A549 (cell line): ENCODE measurements at regions not wholly inside any gene's neighbourhood (a gene's known extent, or its start where the extent isn't known, plus 50 kb on each side); places are given as distances from the start of the nearest gene placed in this dataset.

Experiments
- ATAC-seq, 2 experiments: fragments of 200-7000 bp in 1 of 2; fragments of >200 bp in 1 of 2; cut with Nextera tagmentation in 1 of 2; cut with Tn5 transposase in 1 of 2; 3 replicates each; pipeline versions ENCODE4 v1.8.0 to v1.9.1; 2018 to 2020; ENCODE audit warnings: mild to moderate bottlenecking in 1 of 2, moderate library complexity in 1 of 2
- CTCF ChIA-PET: fragments of 300-600 bp; sonication (Branson Sonifier 250); formaldehyde crosslinking; extraction: SDS; loops from one replicate; lab custom pipeline; 2021; ENCODE audit warnings: antibody characterized with exemption, inconsistent platforms; lab: Yijun Ruan, JAX
- POLR2A ChIA-PET: fragments of 350-600 bp; formaldehyde crosslinking; extraction: SDS; loops from one replicate; lab custom pipeline; 2021; ENCODE audit warnings: antibody characterized with exemption, inconsistent platforms; lab: Yijun Ruan, JAX
- DNase-seq, 2 experiments: peaks; one replicate each; pipeline versions ENCODE4 v3.0.0 to v3.0.0-alpha.2; 2011 to 2016; ENCODE audit warnings: low read depth in 1 of 2, low spot score in 1 of 2
- FAIRE-seq: peaks from 2 replicates; lab custom pipeline; 2011; peaks lifted over from hg19 to GRCh38; lab: Jason Lieb, UNC
- H3K27ac ChIP-seq, 2 experiments: fragments of >200 bp; sonication (Bioruptor Twin); formaldehyde crosslinking; 3 replicates each; pipeline ENCODE4 v1.5.1; 2016 to 2017
- H3K4me1 ChIP-seq: fragments of >200 bp; sonication (Bioruptor Twin); formaldehyde crosslinking; 3 replicates; pipeline ENCODE4 v1.6.1; 2016
- H3K4me2 ChIP-seq: fragments of >200 bp; sonication (Bioruptor Twin); formaldehyde crosslinking; 3 replicates; pipeline ENCODE4 v1.6.1; 2016
- H3K4me3 ChIP-seq: fragments of >200 bp; sonication (Bioruptor Twin); formaldehyde crosslinking; 3 replicates; pipeline ENCODE4 v1.5.1; 2016
- H3K9me3 ChIP-seq: fragments of >200 bp; sonication (Bioruptor Twin); formaldehyde crosslinking; 3 replicates; pipeline ENCODE4 v1.6.1; 2016
- CBX8 ChIP-seq: fragments of 200-600 bp; sonication (generic); IDR thresholded peaks from 2 replicates; pipeline ENCODE4 v1.6.1; 2016
- CHD4 ChIP-seq: fragments of 200-600 bp; sonication (generic); IDR thresholded peaks from 2 replicates; pipeline ENCODE4 v1.6.1; 2016; ENCODE audit warnings: antibody characterized with exemption, mild to moderate bottlenecking, borderline replicate concordance
- EHF ChIP-seq: fragments of 250-450 bp; sonication (Bioruptor Pico); IDR thresholded peaks from 2 replicates; pipeline ENCODE4 v1.5.0; 2020; ENCODE audit warnings: mild to moderate bottlenecking
- EHMT2 ChIP-seq: fragments of 200-600 bp; sonication (generic); IDR thresholded peaks from 2 replicates; pipeline ENCODE4 v1.6.1; 2016; ENCODE audit warnings: antibody characterized with exemption, low read depth, mild to moderate bottlenecking, moderate library complexity
- ESRRA ChIP-seq: fragments of 150-350 bp; IDR thresholded peaks from 2 replicates; pipeline ENCODE4 v1.6.1; 2014; ENCODE audit warnings: mild to moderate bottlenecking, low read length, borderline replicate concordance
- FOSB ChIP-seq: fragments of 250-450 bp; sonication (Bioruptor Pico); IDR thresholded peaks from 2 replicates; pipeline ENCODE4 v1.5.0; 2020; ENCODE audit warnings: mild to moderate bottlenecking, moderate library complexity
- FOSL2 ChIP-seq, 2 experiments: fragments of 450-650 bp in 1 of 2; fragments of >200 bp in 1 of 2; sonication (Bioruptor Twin) in 1 of 2; formaldehyde crosslinking; IDR thresholded peaks; 2 replicates each; pipeline versions ENCODE4 v1.5.0 to v1.6.1; 2016 to 2020; ENCODE audit warnings: mild to moderate bottlenecking in 1 of 2, moderate library complexity in 1 of 2
- FOXS1 ChIP-seq: fragments of 250-450 bp; sonication (Bioruptor Pico); IDR thresholded peaks from 2 replicates; pipeline ENCODE4 v1.5.0; 2020; ENCODE audit warnings: mild to moderate bottlenecking, moderate library complexity
- GATA3 ChIP-seq: IDR thresholded peaks from 2 replicates; pipeline ENCODE4 v1.6.1; 2012; ENCODE audit warnings: borderline replicate concordance
- HES2 ChIP-seq: fragments of >200 bp; sonication (Bioruptor Twin); formaldehyde crosslinking; IDR thresholded peaks from 2 replicates; pipeline ENCODE4 v1.6.1; 2016
- HOXA7 ChIP-seq: fragments of 250-450 bp; sonication (Bioruptor Pico); IDR thresholded peaks from 2 replicates; pipeline ENCODE4 v1.5.0; 2020; ENCODE audit warnings: mild to moderate bottlenecking, moderate library complexity
- HOXB5 ChIP-seq: fragments of 250-450 bp; sonication (Bioruptor Pico); IDR thresholded peaks from 2 replicates; pipeline ENCODE4 v1.5.0; 2020; ENCODE audit warnings: mild to moderate bottlenecking, moderate library complexity
- KDM1A ChIP-seq: fragments of 200-600 bp; sonication (generic); IDR thresholded peaks from 2 replicates; pipeline ENCODE4 v1.6.1; 2016; ENCODE audit warnings: low read depth, mild to moderate bottlenecking
- MAFK ChIP-seq: fragments of 450-650 bp; IDR thresholded peaks from 2 replicates; pipeline ENCODE4 v1.6.1; 2014; ENCODE audit not compliant: partially characterized antibody
- NPAS2 ChIP-seq: fragments of 250-450 bp; sonication (Bioruptor Pico); IDR thresholded peaks from 2 replicates; pipeline ENCODE4 v1.8.0; 2022; ENCODE audit warnings: mild to moderate bottlenecking, moderate library complexity, borderline replicate concordance
- PHF8 ChIP-seq: fragments of 200-600 bp; sonication (generic); IDR thresholded peaks from 2 replicates; pipeline ENCODE4 v1.6.1; 2016; ENCODE audit warnings: low read depth, mild to moderate bottlenecking, antibody characterized with exemption, moderate library complexity, borderline replicate concordance
- POLR2A ChIP-seq: IDR thresholded peaks from 2 replicates; pipeline ENCODE4 v1.6.1; 2012; ENCODE audit warnings: mild to moderate bottlenecking, low read length
- RNF2 ChIP-seq: fragments of 200-600 bp; sonication (generic); IDR thresholded peaks from 2 replicates; pipeline ENCODE4 v1.6.1; 2016; ENCODE audit warnings: low read depth, mild to moderate bottlenecking, antibody characterized with exemption, moderate library complexity, borderline replicate concordance
- SMC3 ChIP-seq: fragments of >200 bp; sonication (Bioruptor Twin); formaldehyde crosslinking; IDR thresholded peaks from 3 replicates; pipeline ENCODE4 v1.6.1; 2018; ENCODE audit warnings: inconsistent platforms
- SREBF2 ChIP-seq: fragments of 450-650 bp; IDR thresholded peaks from 2 replicates; pipeline ENCODE4 v1.6.1; 2014; ENCODE audit warnings: mild to moderate bottlenecking, moderate library complexity
- TFCP2L1 ChIP-seq: fragments of 250-450 bp; sonication (Bioruptor Pico); IDR thresholded peaks from 2 replicates; pipeline ENCODE4 v1.5.0; 2021; ENCODE audit warnings: mild to moderate bottlenecking
- WGBS: methylation state at CpG from one replicate; pipeline ENCODE4 v1.1.6; 2017; ENCODE audit errors: missing lambda C conversion rate; 5-methylcytosine and 5-hydroxymethylcytosine counted together
- TF ChIP-seq, protein P1 (sequence below): fragments of 450-650 bp; IDR thresholded peaks from 2 replicates; pipeline ENCODE4 v1.6.1; 2014; ENCODE audit warnings: antibody characterized with exemption

DNA sequence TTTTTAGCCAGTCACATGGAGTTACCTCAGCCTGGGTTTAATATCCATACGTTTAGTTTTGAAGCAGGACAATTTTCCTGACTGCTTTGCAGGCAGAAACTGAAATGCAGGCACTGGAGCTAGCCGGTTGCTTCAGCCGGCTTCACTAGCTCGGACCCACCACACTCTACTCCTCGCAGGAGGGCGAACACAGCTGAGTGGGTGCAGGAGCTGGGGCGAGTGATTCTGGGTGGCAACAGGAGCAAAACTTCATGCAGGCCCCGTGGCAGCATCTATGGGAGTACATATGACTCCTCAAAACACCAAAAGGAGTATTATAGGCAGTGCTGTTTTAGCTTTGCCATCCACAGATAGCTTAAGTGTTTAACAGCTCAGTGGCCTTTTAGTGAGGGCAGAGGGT is 1211.8 kb upstream of the NUDT12 start (continued):
- TF ChIP-seq EHF (CRISPR knock-in tag) (no peak), FOSL2 (IDR thresholded peaks at IDR 0.05) (no peak), FOSL2 (CRISPR knock-in tag; IDR thresholded peaks at IDR 0.05) (no peak), PHF8 (no peak)

- WGBS, result 71% methylated on average over 2 of the region's 2 CpGs
- CTCF ChIA-PET, result no interaction called here
- Histone ChIP-seq H3K4me1 (no peaks in the 10 kb centered on the region), H3K4me3 (no peak overlapping the region), H3K27ac (no peak overlapping the region), H3K9me3 (no peaks in the 10 kb centered on the region), H3K4me2 (no peak overlapping the region)
- DNase-seq, result no peak
- POLR2A ChIA-PET, result no interaction called here
- no peak for TF ChIP-seq ESRRA
- no peak for TF ChIP-seq SREBF2
- no peak for TF ChIP-seq HOXB5 (CRISPR knock-in tag)
- no peak for TF ChIP-seq GATA3
- TF ChIP-seq CHD4, result no peak
- TF ChIP-seq HOXA7, result no peak
- TF ChIP-seq SMC3, result no peak
- TF ChIP-seq FOXS1 (CRISPR knock-in tag), result no peak
- TF ChIP-seq, protein P1, sequence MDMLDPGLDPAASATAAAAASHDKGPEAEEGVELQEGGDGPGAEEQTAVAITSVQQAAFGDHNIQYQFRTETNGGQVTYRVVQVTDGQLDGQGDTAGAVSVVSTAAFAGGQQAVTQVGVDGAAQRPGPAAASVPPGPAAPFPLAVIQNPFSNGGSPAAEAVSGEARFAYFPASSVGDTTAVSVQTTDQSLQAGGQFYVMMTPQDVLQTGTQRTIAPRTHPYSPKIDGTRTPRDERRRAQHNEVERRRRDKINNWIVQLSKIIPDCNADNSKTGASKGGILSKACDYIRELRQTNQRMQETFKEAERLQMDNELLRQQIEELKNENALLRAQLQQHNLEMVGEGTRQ, result no peak
- no peak for TF ChIP-seq TFCP2L1 (CRISPR knock-in tag)
- TF ChIP-seq FOSL2 (IDR thresholded peaks at IDR 0.05), result no peak
- TF ChIP-seq FOSL2 (CRISPR knock-in tag; IDR thresholded peaks at IDR 0.05), result no peak
- no peak for TF ChIP-seq FOSB (CRISPR knock-in tag)
- no peak for TF ChIP-seq POLR2A
- no peak for TF ChIP-seq KDM1A
- no peak for ATAC-seq
- no peak for FAIRE-seq
Measured at GRCh38 chr5:104764197-104764596, 1201.6 kb upstream of the NUDT12 start.

- H3K27ac ChIP-seq, result no peak overlapping the region
- no peak for FAIRE-seq
Measured at GRCh38 chr5:104763216-104763615, 1200.6 kb upstream of the NUDT12 start.

GRCh38 chr5:104757915-104758314 is 1195.3 kb upstream of the NUDT12 start:
- TF ChIP-seq KDM1A (no peak), HOXB5 (CRISPR knock-in tag) (no peak), NPAS2 (CRISPR knock-in tag) (no peak), CBX8 (no peak), MAFK (peak; percentile 32), PHF8 (no peak), HES2 (no peak), GATA3 (no peak)
- ChIA-PET CTCF (no interaction called here), POLR2A (no interaction called here)
- no peaks in the 10 kb centered on the region for H3K4me1 ChIP-seq
- ATAC-seq (no peak), FAIRE-seq (no peak), DNase-seq (no peak)
- H3K9me3 ChIP-seq, result no peaks in the 10 kb centered on the region
- H3K4me3 ChIP-seq, result no peak overlapping the region
- 78% methylated on average over 1 of the region's 1 CpG for WGBS
- no peak overlapping the region for H3K4me2 ChIP-seq
- H3K27ac ChIP-seq, result no peak overlapping the region

More at GRCh38 chr5:104763216-104763615, 1200.6 kb upstream of the NUDT12 start:
- ATAC-seq (no peak), DNase-seq (no peak)
- H3K9me3 ChIP-seq, result no peaks in the 10 kb centered on the region
- ChIA-PET CTCF (no interaction called here), POLR2A (no interaction called here)
- TF ChIP-seq HOXA7 (no peak), FOXS1 (CRISPR knock-in tag) (no peak), SREBF2 (no peak), RNF2 (no peak), POLR2A (no peak), FOSL2 (IDR thresholded peaks at IDR 0.05) (no peak), FOSL2 (CRISPR knock-in tag; IDR thresholded peaks at IDR 0.05) (no peak), EHMT2 (no peak)
- H3K4me2 ChIP-seq, result no peak overlapping the region
- 22% methylated on average over 1 of the region's 1 CpG for WGBS
- H3K4me1 ChIP-seq, result no peaks in the 10 kb centered on the region
- no peak overlapping the region for H3K4me3 ChIP-seq
